ENCODE measurements at regions not wholly inside any gene's neighbourhood (a gene's known extent, or its start where the extent isn't known, plus 50 kb on each side); places are given as distances from the start of the nearest gene placed in this dataset.
"Not testable (repeated sequence)": the region's sequence is repeated elsewhere in the genome, so short reads cannot be mapped to it uniquely, and the experiment has no call there.

DNA sequence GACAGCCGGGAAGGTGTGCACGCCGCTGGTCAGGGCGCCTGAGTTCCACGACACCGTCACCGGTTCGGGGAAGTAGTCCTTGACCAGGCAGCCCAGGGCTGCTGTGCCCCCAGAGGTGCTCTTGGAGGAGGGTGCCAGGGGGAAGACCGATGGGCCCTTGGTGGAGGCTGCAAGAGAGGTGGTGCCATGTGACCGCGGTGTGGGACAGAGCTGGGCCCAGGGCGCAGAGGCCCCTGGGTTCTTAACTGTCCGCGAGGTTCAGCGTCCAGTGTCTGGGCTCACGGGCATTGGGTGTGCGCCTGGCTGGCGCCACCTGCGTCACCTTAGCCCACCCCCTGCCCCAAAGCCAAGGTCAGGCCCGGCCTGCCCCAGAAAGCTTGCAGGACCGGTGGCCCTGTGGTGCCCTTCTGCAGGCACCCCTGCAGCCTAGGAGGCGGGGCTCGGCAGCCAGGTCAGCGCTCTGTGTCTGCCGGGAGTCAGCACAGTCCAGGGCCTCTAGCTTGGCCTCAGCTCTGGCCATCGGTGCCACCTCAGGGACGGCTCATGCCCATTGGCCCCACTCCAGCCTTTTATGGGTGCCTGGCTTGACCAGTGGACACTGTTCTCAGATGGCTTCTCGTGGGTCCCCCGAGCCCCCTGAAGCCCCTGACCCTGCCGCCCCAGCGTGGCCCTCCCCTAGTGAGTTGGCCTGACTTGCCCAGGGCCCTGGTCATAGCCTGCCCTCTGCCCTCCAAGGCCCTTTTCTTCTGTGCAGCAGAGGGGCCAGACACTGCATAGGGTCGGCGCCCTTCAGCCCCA is 216.7 kb downstream of the TMEM121 start:
- FAIRE-seq, result not testable (repeated sequence)

DNA sequence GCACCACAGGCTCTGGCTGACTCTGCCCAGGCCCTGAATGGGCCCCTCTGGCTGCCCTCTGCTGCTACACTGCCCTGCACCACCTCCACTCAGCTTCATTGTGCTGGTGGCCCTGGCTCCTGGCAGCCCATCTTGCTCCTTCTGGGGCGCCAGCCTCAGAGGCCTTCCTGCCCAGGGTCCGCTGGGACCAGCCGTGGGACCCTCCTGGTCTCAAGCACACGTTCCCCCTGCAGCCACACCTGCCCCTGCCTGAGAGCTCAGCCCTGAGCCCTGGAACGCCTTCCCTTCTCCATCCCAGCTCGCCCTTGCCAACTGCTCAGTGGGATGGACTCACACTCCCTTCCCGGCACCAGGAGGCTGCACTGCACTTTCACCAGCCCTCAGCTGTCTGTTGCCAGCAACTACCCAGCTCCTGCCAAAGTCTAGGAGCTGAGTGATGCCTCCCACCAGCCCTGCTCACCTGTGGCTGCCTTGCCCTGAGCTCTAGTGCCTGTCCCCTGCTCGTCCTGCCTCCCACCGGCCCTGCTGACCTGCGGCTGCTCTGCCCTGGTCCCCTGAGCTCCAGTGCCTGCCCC is 217.9 kb downstream of the TMEM121 start:
- DNase-seq (ENCODE audit: insufficient read length, low spot score); FAIRE-seq: not testable (repeated sequence)

More for the DNA sequence above, 216.7 kb downstream of the TMEM121 start:
- not testable (repeated sequence) for DNase-seq (ENCODE audit: insufficient read length, low spot score)

DNA sequence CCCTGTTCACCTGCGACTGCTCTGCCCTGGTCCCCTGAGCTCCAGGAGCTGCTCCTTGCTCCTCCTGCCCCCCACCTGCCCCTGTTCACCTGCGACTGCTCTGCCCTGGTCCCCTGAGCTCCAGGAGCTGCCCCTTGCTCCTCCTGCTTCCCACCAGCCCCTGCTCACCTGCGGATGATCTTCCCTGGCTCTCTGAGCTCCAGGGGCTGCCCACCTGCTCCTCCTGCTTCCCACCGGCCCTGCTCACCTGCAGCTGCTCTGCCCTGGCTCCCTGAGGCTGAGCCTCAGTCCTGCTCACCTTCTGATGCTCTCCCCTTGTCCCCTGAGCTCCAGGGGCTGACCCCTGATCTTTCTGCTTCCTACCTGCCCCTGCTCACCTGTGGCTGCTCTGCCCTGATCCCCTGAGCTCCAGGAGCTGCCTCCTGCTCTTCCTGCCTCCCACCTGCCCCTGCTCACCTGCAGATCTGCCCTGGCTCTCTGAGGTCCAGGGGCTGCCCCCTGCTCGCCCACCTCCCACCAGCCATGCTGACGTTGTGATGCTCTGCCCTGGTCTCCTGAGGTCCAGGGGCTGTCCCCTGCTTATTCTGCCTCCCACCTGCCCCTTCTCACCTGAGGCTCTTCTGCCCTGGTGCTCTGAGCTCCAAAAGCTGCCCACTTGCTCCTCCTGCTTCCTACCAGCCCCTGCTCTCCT is 219.2 kb downstream of the TMEM121 start:
- no peak for DNase-seq (ENCODE audit: insufficient read length, low spot score)
- FAIRE-seq, result no peak

DNA sequence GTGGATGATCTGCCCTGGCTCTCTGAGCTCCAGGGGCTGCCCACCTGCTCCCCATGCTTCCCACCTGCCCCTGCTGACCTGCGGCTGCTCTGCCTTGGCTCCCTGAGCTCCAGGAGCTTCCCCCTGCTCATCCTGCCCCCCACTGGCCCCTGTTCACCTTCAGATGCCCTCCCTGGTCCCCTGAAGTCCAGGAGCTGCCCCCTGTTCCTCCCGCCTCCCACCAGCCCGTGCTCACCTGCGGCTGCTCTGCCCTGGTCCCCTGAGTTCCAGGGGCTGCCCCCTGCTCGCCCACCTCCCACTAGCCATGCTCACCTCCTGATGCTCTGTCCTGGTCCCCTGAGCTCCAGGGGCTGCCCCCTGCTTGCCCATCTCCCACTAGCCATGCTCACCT is 219.7 kb downstream of the TMEM121 start:
- FAIRE-seq (no peak), DNase-seq (ENCODE audit: insufficient read length, low spot score) (no peak)

DNA sequence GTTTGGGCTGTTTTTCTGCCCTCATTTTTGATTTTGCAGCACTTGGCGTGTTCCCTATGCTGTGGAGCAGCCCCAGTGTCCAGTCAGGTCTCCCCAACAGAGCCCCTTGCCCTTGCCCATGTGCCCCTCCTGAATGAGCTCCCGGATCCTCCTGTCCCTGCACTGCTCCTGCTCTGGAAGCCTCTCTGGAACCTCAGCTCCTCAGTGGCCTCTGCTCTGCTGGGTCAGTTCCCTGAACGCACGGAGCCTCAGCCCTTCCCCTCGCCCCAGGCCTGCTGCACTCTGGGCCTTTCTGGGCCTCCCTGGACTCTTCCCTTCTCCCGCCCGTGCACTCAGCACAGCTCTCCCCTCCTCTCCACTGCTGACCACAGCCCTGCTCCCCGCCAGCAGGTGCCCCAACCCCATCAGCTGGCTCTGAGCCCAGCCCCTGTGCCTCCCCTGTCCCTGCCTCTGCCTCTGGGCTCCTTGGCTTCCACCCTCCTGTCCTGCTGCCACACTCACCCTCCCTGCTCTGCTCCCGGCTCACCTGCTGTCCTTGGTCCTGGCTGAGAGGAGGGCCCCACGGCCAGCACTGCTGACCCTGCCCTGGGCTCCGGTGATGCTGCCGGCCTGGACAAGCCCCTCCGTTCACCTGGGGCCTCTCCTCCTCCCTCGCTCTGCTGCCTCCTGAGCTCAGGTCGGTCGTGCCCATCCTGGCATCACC is 220.6 kb downstream of the TMEM121 start:
- FAIRE-seq, result not testable (repeated sequence)

DNA sequence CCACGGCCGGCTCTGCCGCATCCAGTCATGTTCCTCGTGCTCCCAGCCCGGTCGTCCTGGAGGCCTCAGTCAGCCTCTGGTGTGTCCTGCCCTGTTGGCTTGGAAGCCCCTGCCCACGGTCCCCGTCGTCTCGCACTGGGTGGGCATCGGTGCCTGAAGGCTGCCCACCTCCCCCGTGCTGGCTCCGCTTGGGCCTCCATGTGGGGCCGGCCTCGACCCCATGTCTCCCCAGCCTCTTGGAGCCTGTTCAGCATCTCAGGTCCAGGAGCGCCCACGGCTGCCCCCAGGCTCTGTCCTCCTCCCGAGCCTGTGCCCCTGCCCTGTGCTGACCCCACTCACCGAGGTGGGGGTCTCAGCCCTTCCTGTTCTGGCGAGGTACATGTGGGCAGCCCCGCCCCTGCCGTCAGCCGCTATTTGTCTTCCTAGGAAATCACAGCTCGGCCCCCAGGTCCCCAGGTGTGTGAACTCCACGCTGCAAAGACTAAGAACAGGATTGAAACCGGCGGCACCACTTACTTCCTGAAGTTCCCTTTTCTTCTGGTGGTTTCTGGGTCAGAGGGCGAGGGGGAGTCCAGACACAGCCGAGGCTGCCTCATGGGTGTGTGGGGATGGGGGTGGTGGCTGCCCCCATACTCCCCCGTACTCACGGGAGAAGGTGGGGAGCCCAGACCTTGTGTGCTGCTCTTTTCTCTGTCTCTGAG is 221.3 kb downstream of the TMEM121 start:
- not testable (repeated sequence) for DNase-seq (ENCODE audit: insufficient read length, low spot score); FAIRE-seq

More for the DNA sequence above, 220.6 kb downstream of the TMEM121 start:
- DNase-seq (ENCODE audit: insufficient read length, low spot score), result not testable (repeated sequence)

DNA sequence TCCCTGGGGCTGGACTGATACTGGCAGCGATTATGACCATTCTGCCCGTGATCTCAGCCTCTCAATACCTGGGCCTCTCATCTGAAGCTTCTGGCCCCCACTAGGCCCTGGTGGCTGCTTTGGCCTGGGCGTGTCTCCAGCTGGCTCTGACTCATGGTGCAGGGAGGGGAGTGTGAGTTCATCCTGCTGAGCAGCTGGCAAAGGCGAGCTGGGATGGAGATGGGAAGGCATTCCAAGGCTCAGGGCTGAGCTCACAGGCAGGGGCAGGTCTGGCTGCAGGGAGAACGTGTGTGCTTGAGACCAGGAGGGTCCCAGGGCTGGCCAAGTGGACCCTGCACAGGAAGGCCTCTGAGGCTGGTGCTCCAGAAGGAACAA is 221.8 kb downstream of the TMEM121 start:
- peak; percentile 76 for FAIRE-seq
- DNase-seq (ENCODE audit: insufficient read length, low spot score), result peak; percentile 29

DNA sequence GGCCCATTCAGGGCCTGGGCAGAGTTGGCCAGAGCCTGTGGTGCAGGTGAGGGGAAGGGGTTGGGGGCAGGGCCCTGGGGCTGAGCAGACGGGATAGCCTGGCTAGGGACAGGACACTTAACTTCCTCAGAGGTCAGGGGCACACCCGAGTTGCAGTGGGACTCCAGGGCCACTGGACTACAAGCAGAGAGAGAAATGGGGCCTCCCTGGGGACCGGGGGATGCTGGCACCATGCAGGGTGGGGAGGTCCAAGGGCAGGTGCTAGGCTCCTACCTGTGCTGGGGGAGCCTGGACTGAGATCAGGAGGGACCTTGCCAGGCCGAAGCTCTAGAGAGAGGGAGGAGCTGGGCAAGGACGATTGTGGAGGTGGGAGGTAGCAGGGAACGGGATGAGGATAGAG is 222.3 kb downstream of the TMEM121 start:
- DNase-seq (ENCODE audit: insufficient read length, low spot score); FAIRE-seq: not testable (repeated sequence)

DNA sequence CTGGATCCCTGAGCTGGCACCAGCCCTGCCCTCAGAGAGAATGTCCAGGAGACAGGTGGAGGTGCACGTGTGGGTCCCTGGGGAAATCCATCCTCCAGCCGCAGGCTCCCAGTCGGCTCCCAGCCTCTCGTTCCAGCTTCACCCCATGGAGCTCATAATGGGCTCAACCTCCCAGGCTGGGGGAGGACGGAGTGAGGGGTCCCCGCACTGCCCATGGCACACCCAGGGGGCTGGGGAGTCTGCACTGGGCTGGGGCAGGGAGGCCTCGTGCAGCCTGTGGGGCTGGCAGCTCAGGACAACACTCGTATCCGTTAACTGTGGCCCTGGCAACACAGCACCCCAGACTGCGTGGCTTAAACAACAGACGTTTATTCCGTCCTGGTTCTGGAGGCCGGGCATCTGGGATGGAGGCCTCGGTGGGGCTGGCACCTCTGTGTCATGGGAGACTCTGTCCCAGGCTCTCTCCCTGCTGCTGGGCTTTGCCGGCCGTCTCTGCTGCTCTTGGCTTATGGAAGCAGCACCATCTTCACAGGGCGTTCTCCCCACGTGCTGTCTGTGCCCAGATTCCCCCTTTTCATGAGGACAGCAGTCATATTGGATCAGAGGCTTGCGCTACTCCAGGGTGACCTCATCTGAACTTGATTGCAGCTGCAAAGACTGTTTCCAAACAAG is 223.6 kb downstream of the TMEM121 start:
- FAIRE-seq; DNase-seq (ENCODE audit: insufficient read length, low spot score): not testable (repeated sequence)

DNA sequence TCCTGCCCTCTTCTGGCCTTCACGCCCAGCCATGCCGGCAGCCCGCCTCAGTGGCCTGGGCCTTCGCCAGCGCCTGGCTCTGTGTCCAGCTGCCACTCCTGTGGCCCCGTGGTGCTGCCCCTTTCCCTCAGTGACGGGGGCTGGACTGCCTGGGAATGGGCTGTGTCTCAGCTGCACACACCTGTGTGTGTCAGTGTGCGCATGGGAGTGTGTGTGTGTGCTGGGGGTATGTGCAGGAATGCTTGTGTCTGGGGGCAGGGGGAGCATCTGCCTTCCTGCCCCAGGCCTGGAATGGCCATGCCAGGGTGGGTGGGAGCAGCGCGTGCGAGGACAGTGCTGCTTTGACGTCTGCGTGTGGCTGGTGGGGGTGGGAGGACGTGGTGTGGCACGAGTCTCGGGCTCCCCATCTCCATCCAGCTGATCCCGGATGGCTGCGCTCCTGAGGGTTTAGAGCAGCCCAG is 224.9 kb downstream of the TMEM121 start:
- not testable (repeated sequence) for DNase-seq (ENCODE audit: insufficient read length, low spot score); FAIRE-seq

DNA sequence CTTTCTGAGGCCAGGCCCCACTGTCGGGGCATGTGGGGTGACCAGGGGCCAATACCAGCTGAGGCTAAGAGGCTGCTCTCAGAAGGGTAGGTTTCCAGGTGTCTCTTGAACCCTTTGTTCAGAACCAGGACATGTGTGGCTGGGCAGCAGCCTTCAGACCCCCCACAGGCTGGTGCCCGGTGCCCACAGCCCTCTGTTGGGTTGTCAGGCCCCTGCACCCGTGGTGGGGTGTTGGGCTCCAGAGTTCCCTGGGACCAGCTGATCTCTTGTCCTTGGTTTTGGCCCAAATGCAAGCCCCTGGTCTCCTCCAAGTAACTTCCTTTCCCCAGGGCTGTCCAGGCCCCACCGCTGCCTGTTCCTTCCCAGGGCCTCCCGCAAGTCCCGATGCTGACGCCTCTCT is 226.0 kb downstream of the TMEM121 start:
- not testable (repeated sequence) for FAIRE-seq; DNase-seq (ENCODE audit: insufficient read length, low spot score)

DNA sequence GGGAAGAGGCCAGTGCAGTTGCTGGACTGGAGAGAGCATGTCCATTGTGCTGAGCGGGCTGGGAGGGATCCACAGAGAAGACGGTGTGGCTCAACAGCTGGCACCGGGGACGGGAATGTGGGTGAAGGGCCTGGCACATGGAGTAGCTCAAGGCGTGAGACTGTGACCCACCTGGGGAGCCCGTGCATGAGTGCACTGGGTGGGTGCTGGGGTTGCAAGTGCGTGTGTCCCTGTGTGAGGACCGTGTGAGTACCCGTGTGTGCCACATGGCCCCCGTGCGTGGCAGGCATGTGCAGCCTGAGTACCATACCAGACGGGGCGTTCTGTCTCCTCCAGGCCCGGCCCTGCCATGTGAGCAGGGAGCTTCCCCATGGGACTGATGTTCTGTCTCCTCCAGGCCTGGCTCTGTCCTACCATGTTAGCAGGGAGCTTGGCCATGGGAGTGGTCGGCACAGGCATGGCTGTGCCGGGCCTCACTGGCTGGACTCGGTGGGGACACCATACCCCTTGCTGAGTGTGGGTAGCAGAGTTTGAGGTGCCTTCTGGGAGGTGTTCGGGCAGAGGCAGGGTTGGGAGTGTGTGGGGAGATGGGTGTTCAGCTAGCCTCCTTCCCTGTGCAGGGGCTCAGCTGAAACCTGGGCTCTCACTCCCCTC is 234.4 kb downstream of the TMEM121 start:
- DNase-seq (ENCODE audit: insufficient read length, low spot score) (no peak), FAIRE-seq (no peak)

DNA sequence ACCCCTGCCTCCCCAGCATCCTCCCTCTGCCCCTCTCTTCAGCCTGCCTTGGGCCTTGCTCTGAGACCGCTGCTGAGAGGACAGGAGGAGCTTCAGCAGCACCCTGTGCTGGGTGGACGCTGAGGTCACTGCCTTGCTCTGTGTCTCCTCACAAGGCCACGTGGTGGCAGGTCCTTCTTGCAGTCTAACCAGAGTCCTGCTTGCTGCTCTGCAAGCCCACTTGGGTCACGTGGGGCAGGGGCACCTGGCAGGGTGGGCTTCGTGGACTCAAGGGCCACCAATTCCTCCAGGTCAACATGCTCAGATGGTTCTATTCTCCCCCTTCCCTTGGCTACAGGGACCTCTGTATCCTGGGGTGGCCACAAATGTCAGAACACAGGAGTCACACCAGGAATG is 235.0 kb downstream of the TMEM121 start:
- not testable (repeated sequence) for DNase-seq (ENCODE audit: insufficient read length, low spot score); FAIRE-seq

DNA sequence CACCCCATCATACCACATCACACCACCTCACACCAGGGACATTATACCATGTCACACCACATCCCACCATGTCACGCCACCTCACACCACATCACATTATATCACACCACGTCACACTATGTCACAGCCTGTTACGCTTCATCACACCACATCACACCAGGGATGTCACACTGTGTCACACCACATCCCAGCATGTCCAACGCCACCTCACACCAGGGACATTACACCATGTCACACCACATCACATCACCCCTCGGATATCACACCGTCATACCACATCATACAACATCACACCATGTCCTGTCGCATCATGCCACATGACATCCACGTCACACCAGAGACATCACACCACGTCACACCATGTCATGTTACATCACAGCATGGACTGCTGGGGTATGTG is 235.5 kb downstream of the TMEM121 start:
- FAIRE-seq, result peak; percentile 97

DNA sequence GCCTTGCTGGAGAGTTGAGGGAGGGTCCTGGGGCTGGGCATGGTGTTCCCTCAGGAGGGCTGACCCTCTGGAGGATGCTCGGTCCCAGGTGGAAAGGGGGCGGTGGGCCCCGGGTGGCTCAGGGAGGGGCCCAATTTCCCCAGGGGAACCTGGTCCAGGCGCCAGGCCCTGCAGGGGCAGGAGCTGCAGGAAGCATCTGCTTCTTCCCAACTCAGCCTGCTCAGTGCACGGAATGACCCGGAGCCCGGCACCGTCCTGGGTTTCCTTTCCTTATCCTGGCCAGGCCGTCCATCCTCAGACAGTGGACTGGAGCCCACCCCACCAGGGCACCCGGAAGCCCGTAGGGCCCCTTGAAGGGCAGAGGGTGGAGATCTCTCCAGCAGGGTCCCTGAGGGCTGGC is 235.9 kb downstream of the TMEM121 start:
- not testable (repeated sequence) for FAIRE-seq; DNase-seq (ENCODE audit: insufficient read length, low spot score)

More for the DNA sequence above, 235.5 kb downstream of the TMEM121 start:
- no peak for DNase-seq (ENCODE audit: insufficient read length, low spot score)

DNA sequence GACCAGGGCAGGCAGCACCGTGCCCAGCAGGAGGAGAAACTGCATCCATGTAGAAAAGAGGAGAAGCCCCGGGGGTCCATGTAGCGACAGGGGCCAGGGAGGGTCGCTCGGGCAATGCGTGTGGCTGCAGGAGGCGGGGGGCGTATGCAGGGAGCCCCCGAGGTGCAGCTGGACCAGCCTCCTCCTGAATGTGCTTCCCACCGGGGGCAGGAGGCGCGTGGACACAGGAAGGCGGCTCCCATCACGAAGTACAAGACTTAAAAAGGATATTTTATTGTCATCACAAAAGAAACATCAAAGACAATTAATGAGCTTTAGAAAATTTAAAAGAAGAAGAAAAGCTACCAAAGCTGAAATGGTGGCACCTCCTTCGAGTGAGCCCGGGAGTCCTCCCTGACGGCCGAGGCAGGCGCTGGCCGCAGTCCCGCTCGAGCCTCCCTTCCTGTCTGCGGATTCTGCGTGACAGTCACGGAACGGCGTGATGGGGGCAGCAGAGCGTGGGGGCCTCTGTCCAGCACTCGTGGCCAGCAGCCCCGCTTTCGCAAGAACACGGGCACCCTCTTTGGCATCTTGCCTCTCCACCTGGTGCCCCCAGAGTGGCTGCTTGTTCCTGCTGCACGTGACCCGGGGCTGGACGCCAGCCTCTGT is 238.0 kb downstream of the TMEM121 start:
- DNase-seq (ENCODE audit: insufficient read length, low spot score); FAIRE-seq: not testable (repeated sequence)

DNA sequence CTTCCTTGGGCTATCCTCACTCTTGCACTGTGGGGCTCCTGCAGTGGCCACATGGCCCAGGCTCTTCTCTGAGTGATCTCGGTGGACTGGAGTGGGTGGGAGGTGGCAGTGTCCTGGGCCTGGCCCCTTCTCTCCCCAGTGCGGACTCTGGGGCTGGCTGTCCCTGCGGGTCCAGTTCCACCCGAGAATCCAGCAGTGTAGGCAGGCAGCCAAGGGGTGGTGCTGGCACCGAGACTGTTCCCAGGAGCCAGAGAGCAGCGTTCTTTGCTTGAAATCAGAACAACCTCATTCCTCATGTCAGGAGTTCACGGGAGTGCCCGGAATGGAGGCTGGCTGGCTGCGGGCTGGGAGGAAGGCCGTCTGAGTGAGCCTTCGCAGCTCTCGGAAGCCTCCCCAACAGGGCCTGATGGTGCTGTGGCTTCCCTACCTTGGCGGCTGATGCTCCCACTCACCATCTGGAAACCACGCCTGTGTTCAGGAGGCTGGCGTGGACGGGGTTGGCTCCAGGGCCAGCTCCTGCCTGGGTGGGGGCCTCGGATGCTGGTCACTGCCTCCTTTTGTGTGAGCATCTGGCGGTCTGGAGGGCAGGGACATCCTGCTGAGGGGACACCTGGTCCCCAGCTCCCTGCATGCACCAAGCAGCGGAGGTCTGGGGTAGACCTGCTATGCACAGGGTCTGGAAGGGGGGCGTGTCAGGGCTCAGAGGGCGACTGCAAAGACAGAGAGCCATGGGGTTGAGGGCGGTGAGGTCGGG is 238.9 kb downstream of the TMEM121 start:
- not testable (repeated sequence) for FAIRE-seq

More for the DNA sequence above, 238.9 kb downstream of the TMEM121 start:
- not testable (repeated sequence) for DNase-seq (ENCODE audit: insufficient read length, low spot score)
